ENCODE measurements at regions not wholly inside any gene's neighbourhood (a gene's known extent, or its start where the extent isn't known, plus 50 kb on each side); places are given as distances from the start of the nearest gene placed in this dataset.

- no peak for DNase-seq (ENCODE audit: low read depth in 2 of 2)
These were observed 106.3 kb upstream of the PMFBP1 start for GRCh38 chr16:72278301-72278700.

- DNase-seq (ENCODE audit: low read depth in 2 of 2), result no peak
These were observed 105.8 kb upstream of the PMFBP1 start for GRCh38 chr16:72277749-72278148.

- DNase-seq (ENCODE audit: low read depth in 2 of 2), result no peak
These were observed 99.8 kb upstream of the PMFBP1 start for GRCh38 chr16:72271699-72272240.

GRCh38 chr16:72270531-72270930 is 98.6 kb upstream of the PMFBP1 start:
- no peak for DNase-seq (ENCODE audit: low read depth in 2 of 2)

- no peak for DNase-seq (ENCODE audit: low read depth in 2 of 2)
These were observed 94.9 kb upstream of the PMFBP1 start for GRCh38 chr16:72266836-72267235.

- DNase-seq (ENCODE audit: low read depth in 2 of 2), result no peak
These were observed 92.8 kb upstream of the PMFBP1 start for GRCh38 chr16:72264771-72265170.

- DNase-seq (ENCODE audit: low read depth in 2 of 2), result no peak
These were observed 90.8 kb upstream of the PMFBP1 start for GRCh38 chr16:72262711-72263110.

GRCh38 chr16:72261127-72261526 is 89.2 kb upstream of the PMFBP1 start:
- no peak for DNase-seq (ENCODE audit: low read depth in 2 of 2)

GRCh38 chr16:72256398-72257066 is 84.6 kb upstream of the PMFBP1 start:
- DNase-seq (ENCODE audit: low read depth in 2 of 2), result peak; percentile 83 to 86

GRCh38 chr16:72255786-72256185 is 83.8 kb upstream of the PMFBP1 start:
- DNase-seq (ENCODE audit: low read depth in 2 of 2), result no peak

- peak; percentile 53 to 64 for DNase-seq (ENCODE audit: low read depth in 2 of 2)
These were observed 75.9 kb upstream of the PMFBP1 start for GRCh38 chr16:72247821-72248253.

- no peak for DNase-seq (ENCODE audit: low read depth in 2 of 2)
These were observed 74.5 kb upstream of the PMFBP1 start for GRCh38 chr16:72246423-72246822.

- DNase-seq (ENCODE audit: low read depth in 2 of 2), result no peak
These were observed 72.9 kb upstream of the PMFBP1 start for GRCh38 chr16:72244853-72245252.

- DNase-seq (ENCODE audit: low read depth in 2 of 2), result no peak
These were observed 71.7 kb upstream of the PMFBP1 start for GRCh38 chr16:72243621-72244020.

- DNase-seq (ENCODE audit: low read depth in 2 of 2), result no peak
These were observed 70.8 kb upstream of the PMFBP1 start for GRCh38 chr16:72242757-72243156.

- DNase-seq (ENCODE audit: low read depth in 2 of 2), result peak; percentile 23 to 31
These were observed 70.0 kb upstream of the PMFBP1 start for GRCh38 chr16:72241930-72242329.

- DNase-seq (ENCODE audit: low read depth in 2 of 2), result no peak
These were observed 69.1 kb upstream of the PMFBP1 start for GRCh38 chr16:72241008-72241407.

- DNase-seq (ENCODE audit: low read depth in 2 of 2), result no peak
These were observed 68.5 kb upstream of the PMFBP1 start for GRCh38 chr16:72240466-72240865.

- no peak for DNase-seq (ENCODE audit: low read depth in 2 of 2)
These were observed 64.9 kb upstream of the PMFBP1 start for GRCh38 chr16:72236866-72237265.

- no peak for DNase-seq (ENCODE audit: low read depth in 2 of 2)
These were observed 62.4 kb upstream of the PMFBP1 start for GRCh38 chr16:72234387-72234786.

GRCh38 chr16:72228014-72228413 is 56.1 kb upstream of the PMFBP1 start:
- DNase-seq (ENCODE audit: low read depth in 2 of 2), result no peak

- no peak for DNase-seq (ENCODE audit: low read depth in 2 of 2)
These were observed 54.2 kb upstream of the PMFBP1 start for GRCh38 chr16:72226136-72226535.

- DNase-seq (ENCODE audit: low read depth in 2 of 2), result no peak
These were observed 52.4 kb upstream of the PMFBP1 start for GRCh38 chr16:72224260-72224768.

- no peak for DNase-seq (ENCODE audit: low read depth in 2 of 2)
These were observed 50.5 kb upstream of the PMFBP1 start for GRCh38 chr16:72222503-72222902.
